ENCODE measurements at regions not wholly inside any gene's neighbourhood (a gene's known extent, or its start where the extent isn't known, plus 50 kb on each side); places are given as distances from the start of the nearest gene placed in this dataset.

DNA sequence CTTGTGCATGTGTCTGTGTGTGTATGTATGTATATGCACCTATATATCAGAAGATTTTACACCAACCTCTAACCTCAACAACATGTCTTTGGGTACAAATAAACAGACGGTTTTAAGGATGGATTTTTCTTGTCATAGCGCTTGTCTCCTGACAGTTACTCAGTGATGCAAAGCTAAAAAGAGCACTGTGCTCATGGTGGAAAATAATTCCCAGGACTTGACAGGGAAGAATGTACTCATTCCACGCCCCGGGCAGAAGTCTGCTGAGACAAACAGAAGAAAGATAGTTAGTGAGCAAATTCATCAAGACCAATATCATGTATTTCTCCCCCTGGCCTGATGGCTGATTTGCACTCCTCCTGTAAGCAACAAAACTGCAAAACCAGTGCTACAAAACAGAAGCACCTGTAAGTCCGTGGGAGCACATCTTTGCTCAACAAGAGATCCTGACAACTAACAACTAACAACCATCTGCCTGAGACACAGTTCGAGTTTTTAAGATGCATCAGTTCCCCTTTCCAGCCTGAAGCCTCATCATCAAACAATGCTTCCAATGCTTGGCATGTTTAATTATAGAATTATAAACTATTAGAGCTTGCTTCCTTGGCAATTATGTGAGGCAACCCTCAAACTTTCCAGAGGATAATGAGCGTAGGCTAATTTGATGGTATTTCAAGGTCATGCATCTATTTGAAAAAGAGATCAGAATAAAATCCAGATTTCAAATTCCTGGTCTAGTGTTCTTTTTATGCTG, 812.7 kb upstream of the MIR17HG start:
- DNase-seq (ENCODE audit: low spot score): no peak

GRCh38 chr13:90535421-90535820, 812.1 kb upstream of the MIR17HG start:
- no peak for TF ChIP-seq CTCF (IDR thresholded peaks at IDR 0.05; ENCODE audit: extremely low read depth, missing control alignments)
- DNase-seq (ENCODE audit: low spot score): no peak

More for the DNA sequence above, 812.7 kb upstream of the MIR17HG start:
- no peak for TF ChIP-seq CTCF (IDR thresholded peaks at IDR 0.05; ENCODE audit: extremely low read depth, missing control alignments)

DNA sequence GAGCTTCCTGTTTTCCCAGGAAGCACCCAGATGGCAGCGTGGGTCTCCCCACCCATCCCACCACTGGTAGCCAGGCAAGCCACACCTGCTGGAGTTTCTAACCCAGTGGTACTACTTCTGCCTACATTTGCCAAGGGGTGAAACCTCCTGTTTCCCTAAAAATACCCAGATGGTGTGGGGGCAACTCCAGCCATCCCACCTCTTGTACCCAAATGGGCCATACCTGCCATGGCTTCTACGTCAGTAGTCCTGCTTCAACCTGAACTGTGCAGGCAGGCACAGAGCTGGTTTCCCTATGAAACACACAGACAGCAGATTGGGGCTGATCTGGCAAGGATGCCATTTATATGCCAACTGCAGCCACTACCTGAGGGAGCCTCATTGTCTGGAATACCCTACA, 809.4 kb upstream of the MIR17HG start:
- TF ChIP-seq CTCF (IDR thresholded peaks at IDR 0.05; ENCODE audit: extremely low read depth, missing control alignments): no peak
- no peak for DNase-seq (ENCODE audit: low spot score)

- DNase-seq (ENCODE audit: low spot score): no peak
- TF ChIP-seq CTCF (IDR thresholded peaks at IDR 0.05; ENCODE audit: extremely low read depth, missing control alignments): no peak
These were observed 806.1 kb upstream of the MIR17HG start for GRCh38 chr13:90541346-90541745.

DNA sequence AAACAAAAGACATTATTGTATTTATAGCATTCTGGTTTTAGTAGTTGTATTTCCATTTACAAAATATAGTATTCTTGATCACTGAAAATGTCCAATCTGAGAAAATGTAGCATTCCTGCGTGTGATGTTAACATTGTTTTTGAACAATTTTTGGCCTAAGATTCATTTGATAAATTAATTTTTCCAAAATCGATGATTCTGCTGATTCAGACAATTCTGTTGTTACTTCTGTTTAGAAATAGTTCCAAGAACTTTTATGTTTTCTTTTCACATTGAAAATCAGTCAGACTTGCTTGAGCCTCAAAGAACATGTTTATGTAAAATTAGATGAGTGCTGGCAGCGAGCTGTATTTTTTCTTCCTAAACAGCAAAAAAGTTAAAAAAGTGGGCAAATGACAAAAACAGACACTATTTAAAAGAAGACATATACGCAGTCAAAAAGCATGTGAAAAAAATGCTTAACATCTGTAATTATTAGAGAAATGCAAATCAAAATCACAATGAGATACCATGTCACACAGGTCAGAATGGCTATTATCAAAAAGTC, 804.5 kb upstream of the MIR17HG start:
- no peak for DNase-seq (ENCODE audit: low spot score)
- no peak for TF ChIP-seq CTCF (IDR thresholded peaks at IDR 0.05; ENCODE audit: extremely low read depth, missing control alignments)

GRCh38 chr13:90545070-90545840, 802.2 kb upstream of the MIR17HG start:
- DNase-seq (ENCODE audit: low spot score): no peak

More at GRCh38 chr13:90545070-90545840, 802.2 kb upstream of the MIR17HG start:
- no peak for TF ChIP-seq CTCF (IDR thresholded peaks at IDR 0.05; ENCODE audit: extremely low read depth, missing control alignments)
